ENCODE measurements at regions not wholly inside any gene's neighbourhood (a gene's known extent, or its start where the extent isn't known, plus 50 kb on each side); places are given as distances from the start of the nearest gene placed in this dataset.
"Not testable (repeated sequence)": the region's sequence is repeated elsewhere in the genome, so short reads cannot be mapped to it uniquely, and the experiment has no call there.

DNA sequence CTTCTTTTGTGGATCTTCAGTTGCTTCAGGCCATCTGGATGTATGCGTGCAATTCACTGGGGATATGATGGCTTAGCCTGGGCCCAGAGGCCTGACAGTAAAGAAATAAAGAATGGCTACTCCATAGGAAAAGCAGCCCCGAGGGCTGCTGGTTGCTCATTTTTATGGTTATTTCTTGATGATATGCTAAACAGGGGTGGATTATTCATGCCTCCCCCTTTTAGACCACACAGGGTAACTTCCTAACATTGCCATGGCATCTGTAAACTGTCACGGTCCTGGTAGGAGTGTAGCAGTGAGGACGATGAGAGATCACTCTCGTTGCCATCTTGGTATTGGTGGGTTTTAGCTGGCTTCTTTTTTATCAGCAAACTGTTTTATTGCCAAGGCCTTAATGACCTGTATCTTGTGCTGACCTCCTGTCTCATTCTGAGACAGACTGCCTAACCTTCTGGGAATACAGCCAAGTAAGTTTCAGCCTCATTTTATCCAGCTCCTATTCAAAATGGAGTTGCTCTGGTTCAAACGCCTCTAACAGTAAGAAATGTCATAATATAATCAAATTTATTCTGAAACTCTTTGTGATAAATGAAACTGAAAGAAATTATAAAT, 60.5 kb downstream of the DSEL start:
- DNase-seq, result no peak

DNA sequence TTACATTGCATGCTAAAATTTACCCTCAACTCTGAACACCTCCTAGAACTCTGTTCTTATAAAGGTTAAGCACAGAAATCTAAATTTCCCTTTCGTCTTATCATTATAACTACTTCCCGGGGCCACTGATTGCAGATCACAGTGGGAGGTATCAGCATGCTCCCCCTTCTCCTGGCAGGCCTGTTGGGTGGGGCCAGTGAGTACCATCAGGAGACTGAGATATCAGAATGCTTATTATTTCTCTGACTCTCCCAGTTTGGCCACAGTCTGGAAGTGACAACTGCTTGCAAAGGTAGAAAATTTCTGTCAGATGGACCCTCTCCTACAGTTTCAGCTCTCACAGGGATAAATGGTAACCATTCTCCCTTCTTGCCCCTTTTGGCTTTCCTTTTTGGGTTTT, 62.6 kb downstream of the DSEL start:
- no peak for DNase-seq

- DNase-seq, result no peak
Observed at GRCh38 chr18:67451960-67452359, 64.6 kb downstream of the DSEL start.

DNA sequence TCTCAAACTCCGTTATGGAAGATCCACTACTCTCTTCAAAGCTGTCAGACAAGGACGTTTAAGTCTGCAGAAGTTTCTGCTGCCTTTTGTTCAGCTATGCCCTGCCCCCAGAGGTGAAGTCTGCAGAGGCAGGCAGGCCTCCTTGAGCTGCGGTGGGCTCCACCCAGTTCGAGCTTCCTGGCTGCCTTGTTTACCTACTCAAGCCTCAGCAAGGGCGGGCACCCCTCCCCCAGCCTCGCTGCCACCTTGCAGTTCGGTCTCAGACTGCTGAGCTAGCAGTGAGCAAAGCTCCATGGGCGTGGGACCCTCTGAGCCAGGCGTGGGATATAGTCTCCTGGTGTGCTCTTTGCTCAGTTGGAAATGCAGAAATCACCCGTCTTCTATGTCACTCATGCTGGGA, 65.4 kb downstream of the DSEL start:
- DNase-seq, result not testable (repeated sequence)

- no peak for DNase-seq
Observed at GRCh38 chr18:67433971-67434370, 82.5 kb downstream of the DSEL start.

- DNase-seq, result no peak
Observed at GRCh38 chr18:67432806-67433205, 83.7 kb downstream of the DSEL start.

DNA sequence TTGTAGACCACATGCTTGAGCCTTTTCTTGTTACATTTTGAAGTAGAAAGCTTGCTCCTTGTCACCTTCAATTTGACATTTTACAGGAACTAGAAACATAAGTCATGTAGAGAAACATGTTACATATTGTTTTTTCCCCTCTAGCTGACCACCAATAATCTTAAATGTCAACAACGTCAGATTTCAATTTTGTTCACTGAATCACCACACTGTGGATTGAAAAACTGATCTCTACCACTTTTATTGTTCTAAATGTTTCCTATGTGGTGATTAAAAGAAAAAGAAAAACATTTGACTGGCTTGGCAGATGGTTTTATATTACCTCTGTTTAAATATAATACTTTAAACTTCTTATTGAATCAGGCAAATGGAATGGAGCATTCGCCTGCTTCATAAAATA, 87.7 kb downstream of the DSEL start:
- DNase-seq, result no peak

- DNase-seq, result no peak
Observed at GRCh38 chr18:67428158-67428557, 88.4 kb downstream of the DSEL start.

DNA sequence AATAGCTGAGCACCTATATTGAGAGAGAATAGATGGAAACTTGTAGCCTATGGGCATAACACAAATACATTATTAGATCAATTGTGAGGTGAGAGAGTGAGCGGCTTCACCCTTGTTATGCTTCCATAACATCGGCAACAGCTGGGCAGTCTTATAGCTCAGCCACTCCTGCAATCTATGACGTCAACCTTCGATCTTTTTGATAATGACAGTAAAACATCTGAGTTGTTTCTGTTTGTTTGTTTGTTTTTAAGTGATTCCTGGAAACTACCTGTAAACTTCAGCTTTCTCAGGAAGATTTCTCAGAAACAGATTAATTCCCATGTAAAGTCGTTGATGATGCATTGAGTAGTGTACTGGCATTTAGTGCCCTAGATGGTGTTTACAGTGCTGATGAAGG, 90.0 kb downstream of the DSEL start:
- no peak for DNase-seq

GRCh38 chr18:67425672-67426071, 90.8 kb downstream of the DSEL start:
- DNase-seq, result no peak

DNA sequence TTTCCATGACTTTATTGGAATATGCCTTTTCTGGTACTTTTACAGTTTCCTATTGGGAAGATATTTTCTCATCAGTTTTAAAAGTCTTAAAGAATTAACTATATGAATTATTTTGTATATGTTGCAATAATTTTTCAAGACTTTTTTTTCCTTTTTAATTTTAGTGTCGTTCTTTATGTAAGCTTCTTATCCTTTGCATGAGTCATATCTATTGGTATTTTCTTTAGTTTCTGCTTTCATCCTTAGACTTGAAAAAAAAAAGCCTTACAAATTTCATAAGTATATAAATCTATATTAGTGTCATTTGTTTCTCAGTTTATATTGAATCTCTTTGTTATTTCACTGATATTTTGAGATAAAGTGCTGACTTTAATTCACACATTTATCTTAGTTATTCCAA, 94.9 kb downstream of the DSEL start:
- DNase-seq, result no peak

DNA sequence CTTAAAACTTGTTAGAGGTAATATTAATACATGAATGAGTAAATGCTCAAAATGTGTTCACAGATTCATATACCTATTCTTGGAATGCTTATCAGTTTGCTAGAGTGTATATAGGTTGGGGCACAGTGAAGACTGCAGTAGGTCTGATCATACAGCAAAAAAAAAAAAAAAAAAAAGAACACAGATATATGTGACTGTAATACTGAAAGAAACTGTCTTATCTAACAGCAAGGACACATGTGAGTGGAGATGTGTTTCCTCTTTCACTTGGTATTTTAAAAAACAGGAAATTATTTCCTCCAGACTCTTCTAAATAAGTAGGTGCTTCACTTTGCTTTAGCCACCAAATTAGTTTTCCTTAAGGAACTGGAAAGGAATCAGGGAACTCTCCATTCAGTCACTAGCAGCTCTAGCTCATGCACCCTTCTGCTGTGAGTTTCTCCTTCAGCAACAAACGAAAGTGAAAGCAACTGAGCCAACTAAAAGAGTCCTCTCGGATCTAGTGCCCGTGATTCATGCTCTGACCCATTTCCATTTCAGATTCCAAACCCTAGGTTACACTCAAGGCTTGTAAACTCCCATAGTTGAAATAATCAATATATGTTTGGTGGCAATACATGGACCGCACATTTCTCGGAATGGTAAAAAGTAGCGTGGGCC, 98.5 kb downstream of the DSEL start:
- no peak for DNase-seq

- DNase-seq, result no peak
Observed at GRCh38 chr18:67411116-67411515, 105.4 kb downstream of the DSEL start.

DNA sequence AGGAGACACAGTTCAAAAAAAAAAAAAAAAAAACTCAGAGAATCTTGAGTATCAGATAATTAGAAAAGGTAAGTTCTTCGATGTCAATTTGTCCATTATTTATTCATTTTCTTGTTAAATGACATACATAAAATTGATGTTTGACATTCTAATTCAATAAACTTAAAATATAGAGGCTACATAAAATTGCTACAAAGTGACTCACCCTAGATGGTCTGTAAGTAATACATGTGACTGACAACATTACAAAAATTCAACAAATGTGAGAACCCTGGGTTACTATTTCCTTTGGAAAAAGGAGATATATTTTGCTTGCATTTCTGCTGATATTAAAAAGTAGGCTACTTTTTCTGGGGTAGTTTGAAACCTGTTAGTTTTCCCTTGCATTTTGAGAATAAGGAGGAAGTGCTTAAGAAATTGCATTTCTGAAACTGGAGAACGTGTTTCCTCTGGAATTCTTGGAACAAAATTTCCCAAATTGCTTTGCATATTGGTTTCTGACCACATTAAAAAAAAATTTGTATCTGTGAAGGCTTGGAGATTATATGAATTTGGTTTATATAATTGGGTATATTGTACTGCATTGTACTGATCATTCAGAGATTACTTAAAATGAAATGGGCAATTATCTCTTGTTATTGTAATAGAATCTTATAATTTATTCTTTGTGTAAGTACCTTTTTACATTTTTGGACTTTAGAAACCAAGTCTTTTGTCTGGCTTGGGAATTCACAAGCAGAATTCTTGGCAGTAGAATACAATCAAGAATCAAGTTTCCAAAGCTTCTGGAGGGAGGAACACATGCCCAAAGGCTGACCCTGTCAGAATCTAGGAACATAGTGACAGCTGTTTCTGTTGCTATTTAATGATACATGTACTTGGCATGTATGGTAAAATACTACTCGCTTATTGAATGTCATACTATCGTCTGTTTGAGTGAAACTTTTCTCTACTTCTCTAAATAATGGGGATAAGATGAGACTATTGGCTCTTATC, 106.1 kb downstream of the DSEL start:
- DNase-seq, result no peak

DNA sequence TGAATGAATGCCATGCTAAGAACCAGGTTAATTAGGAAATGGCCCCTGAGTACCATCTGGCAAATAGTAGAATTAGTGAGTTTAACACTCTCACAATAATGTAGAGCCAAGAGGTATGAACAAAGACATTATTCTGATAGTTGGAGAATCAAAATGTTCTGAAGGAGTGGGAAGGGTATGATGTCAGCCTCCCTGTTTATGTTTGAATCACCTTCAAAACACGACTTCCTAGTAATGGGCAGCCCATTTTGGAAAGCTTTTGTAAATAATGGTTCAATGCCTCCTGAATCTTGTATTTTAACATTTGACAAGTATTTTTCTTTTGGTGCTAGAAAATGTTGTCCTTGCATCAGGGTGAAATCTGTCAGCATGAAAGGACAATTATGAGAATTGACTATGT, 108.3 kb downstream of the DSEL start:
- no peak for DNase-seq

DNA sequence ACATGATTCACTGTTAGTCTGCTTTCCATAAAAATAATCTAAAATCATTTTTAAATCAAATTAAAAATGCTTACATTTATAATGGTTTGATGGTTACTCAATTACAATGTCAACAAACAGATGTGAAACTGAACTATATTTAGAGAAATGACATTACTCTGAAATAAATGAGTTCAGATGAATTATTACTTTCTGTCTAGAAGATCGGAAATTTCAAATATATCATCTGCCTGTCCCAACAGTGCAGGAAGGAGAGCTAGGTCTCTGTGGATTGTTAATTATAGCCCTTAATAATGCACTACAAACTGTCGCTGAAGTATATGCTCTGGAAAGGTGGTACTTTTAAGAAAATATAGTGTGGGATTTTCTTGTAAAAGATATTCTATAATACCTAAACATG, 109.8 kb downstream of the DSEL start:
- no peak for DNase-seq

DNA sequence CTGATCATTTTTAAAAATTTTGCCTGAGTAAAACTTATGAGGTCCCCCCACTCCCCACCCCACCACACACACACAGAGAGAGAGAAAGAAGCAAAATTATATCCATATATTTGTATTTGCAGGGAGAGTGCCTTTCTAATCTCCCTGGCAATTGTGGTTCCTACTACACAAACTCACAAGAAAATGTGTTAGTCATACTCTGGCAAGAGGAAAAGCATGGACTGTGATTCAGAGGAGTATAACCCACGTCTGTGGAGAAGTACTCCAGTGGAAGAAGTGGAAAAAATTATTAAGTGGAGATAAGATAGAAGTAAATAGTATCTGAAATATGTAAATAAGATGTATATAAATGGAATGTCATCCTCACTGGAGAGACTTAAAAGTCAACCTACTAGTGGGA, 114.0 kb downstream of the DSEL start:
- no peak for DNase-seq

GRCh38 chr18:67400502-67401117, 115.9 kb downstream of the DSEL start:
- no peak for DNase-seq

DNA sequence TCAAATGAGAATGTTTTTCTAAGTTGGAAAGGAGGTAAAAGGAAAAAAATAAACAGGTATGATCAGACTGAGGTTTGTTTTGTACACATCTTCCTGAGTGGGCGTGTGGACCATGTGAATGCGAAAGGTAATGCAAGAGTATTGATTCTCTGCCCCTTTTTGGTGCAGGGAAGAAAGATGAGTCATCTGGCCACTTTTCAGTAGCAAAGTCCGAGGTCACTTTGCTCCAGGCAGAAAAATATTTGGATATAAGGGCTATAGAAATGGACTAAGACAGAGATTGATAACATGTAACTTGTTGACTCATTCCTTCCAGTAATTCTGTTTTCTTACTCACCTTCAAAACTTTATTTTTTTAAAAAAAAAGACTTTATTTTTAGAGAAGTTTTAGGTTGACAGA, 130.5 kb downstream of the DSEL start:
- no peak for DNase-seq

- DNase-seq, result no peak
Observed at GRCh38 chr18:67385455-67385854, 131.1 kb downstream of the DSEL start.

- DNase-seq, result not testable (repeated sequence)
Observed at GRCh38 chr18:67384057-67384456, 132.5 kb downstream of the DSEL start.

DNA sequence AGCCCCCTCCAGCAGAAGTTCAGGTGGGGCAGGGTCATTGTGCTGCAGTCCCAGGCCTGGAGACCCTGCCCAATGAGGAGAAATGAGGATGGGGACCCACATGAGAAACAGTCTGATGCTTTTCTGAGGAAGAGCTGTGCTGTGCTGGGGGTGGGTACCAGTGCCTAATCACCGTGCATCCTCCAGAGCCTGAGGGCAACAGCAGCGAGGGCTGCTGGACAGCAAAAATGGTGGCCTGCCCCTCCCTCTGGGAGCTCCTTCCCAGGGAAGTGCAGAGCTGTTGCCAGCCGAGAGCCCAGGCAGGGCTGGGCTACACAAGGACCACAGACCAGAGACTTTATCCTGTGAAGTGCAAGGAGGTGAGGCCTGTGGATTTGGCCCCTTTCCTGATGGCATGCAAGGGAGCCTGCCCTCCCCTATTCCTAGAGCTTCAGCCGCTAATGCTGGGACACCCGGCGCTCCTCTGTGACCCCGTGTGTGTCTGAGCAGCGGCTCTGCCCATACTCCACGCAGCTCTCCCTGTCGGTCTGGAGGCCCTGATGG, 134.8 kb downstream of the DSEL start:
- DNase-seq, result no peak

DNA sequence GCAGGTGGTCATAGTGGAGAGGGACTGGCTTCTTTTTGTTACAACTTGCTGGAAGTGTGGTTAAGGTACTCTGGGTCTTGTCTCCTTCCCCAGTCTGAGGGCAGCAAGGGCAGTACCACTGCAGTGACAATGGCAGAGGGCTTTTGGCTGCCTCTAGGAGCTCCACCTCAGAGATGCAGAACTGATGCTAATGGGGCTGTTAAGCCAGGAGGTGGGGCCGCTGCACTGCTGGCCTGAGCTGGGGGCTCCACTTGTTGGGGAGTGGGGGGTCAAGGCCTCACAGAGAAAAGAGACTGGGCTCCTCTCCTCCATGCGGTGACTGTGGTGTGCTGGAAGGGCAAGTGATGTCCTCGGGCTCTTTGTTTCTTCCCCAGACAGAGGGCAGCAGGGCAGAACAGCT, 135.7 kb downstream of the DSEL start:
- no peak for DNase-seq
